ENCODE measurements at regions not wholly inside any gene's neighbourhood (a gene's known extent, or its start where the extent isn't known, plus 50 kb on each side); places are given as distances from the start of the nearest gene placed in this dataset.

DNA sequence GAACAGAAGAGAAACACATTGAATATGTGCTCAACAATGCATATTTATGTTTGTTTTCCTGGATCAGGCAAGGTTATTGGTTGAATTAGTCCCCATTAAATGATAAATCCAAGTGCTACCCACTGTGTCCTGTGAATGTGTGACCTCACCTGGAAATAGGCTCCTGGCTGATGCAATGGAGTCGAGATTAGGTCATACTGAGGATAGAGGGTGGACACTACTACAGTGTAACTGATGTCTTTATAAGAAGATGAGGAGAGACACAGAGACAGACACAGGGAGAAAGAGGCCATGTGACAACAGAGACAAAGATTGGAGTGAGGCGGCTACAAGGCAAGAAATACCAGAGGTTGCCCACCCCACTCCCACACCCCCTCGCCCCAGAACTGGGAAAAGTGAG is 559.3 kb downstream of the C6orf118 start:
- TF ChIP-seq CTCF (conservative IDR thresholded peaks at IDR 0.05; ENCODE audit: low read depth, low read length): no peak
- TF ChIP-seq SMC3 (IDR thresholded peaks at IDR 0.05; ENCODE audit: low read depth, low read length): no peak
- no peak for TF ChIP-seq RCOR1 (IDR thresholded peaks at IDR 0.05; ENCODE audit: insufficient replicate concordance, low read length)
- TF ChIP-seq NFE2L2 (IDR thresholded peaks at IDR 0.05; ENCODE audit: low read depth, low read length): no peak
- TF ChIP-seq POLR2A (IDR thresholded peaks at IDR 0.05; ENCODE audit: low read depth, low read length): no peak
- TF ChIP-seq RAD21 (IDR thresholded peaks at IDR 0.05; ENCODE audit: low read length): no peak
- TF ChIP-seq USF2 (IDR thresholded peaks at IDR 0.05; ENCODE audit: low read depth, low read length): no peak
- no peak for TF ChIP-seq MAZ (IDR thresholded peaks at IDR 0.05; ENCODE audit: borderline replicate concordance, low read depth, low read length)

Data from IMR-90 (cell line).